GM21526 (cell line): ENCODE measurements at regions not wholly inside any gene's neighbourhood (a gene's known extent, or its start where the extent isn't known, plus 50 kb on each side); places are given as distances from the start of the nearest gene placed in this dataset.
"Not testable (repeated sequence)": the region's sequence is repeated elsewhere in the genome, so short reads cannot be mapped to it uniquely, and the experiment has no call there.

Source experiments
- ATAC-seq: cut with Tn5 transposase; IDR thresholded peaks from one replicate; pipeline ENCODE4 v1.9.1; 2021; ENCODE audit warnings: moderate library complexity; ENCODE audit not compliant: unreplicated experiment, low FRiP score

GRCh38 chr6:141790921-141791320 lies 341.8 kb upstream of the GJE1 start:
- no peak for ATAC-seq

GRCh38 chr6:141788096-141788495 lies 344.6 kb upstream of the GJE1 start:
- no peak for ATAC-seq

DNA sequence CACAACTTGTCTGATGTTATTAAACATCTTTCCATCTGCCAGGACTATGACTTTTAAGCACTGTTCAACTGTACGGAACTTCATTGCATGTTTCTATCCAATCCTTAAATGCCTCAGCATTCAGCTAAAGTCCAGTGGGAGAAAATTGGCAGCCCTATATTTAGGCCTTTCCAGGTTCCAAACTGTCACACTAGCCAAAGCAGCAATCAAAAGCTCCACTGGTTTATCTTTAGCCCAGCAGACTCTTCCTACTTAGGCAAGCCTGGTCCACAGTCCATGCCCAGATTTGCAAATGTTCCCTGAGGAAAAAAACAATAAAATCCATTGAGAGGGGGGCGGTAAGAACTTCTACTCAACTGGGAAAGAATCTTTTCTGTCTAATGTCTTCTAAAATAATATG lies 349.1 kb upstream of the GJE1 start:
- no peak for ATAC-seq

- no peak for ATAC-seq
These were observed 352.4 kb upstream of the GJE1 start for GRCh38 chr6:141780296-141780695.

- ATAC-seq, result no peak
These were observed 368.3 kb upstream of the GJE1 start for GRCh38 chr6:141764388-141764787.

GRCh38 chr6:141758430-141758829 lies 374.3 kb upstream of the GJE1 start:
- no peak for ATAC-seq

DNA sequence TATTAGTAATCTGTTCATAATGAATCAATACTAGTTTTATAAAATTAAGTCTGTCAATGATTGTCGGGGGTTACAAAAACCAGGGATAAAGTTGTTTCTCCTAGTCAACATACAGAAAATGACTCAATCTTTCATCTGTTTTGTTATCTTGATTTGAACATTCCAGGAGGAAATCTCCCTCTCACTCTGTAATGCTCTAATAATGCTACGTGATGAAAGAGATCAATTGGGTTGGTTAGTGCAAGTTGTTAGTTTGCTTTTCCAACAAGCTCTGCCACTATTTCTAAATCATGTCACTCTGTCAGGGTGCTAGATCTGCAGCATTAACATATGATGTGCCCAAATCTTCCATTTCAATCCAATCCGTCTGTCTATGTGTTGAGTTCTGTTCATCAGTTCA lies 379.5 kb upstream of the GJE1 start:
- ATAC-seq, result no peak

DNA sequence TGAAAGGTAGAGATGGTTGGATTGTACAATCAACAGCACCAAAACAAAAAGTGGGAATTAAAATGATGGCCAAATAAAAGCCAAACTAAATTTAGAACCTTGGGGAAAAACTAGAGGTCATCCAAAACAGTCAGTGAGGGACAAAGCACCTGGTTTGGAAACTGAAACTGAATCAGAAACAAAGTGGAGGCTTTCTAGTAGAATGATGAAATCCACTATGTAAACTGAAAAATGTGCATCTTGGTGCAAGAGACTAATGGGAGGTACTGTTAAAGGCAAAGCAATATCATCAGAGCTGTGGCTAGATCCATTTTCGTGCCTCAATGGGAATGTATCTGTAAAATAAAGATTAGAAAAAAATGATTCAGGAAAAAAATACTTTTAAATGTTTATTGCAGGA lies 380.0 kb upstream of the GJE1 start:
- ATAC-seq, result no peak

GRCh38 chr6:141746324-141746723 lies 386.4 kb upstream of the GJE1 start:
- ATAC-seq, result not testable (repeated sequence)

DNA sequence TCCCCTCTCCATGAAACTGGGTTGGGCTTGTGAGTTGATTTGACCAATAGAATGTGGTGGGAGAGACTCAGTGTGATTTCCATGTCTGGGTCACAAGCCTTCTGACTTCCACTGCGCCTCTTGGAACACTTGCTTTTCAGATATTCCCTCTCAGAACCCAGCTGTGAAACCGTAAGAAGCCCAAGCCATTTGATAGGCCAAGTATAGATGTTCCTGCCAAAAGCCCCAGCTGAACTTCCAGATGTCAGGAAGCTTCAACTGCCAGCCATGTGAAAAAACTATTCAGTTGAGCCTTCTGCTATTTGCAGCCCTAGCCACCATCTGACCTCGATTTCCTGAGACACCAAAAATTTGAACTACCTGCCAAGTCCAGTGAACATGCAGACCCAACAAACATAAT lies 387.8 kb upstream of the GJE1 start:
- ATAC-seq, result no peak

DNA sequence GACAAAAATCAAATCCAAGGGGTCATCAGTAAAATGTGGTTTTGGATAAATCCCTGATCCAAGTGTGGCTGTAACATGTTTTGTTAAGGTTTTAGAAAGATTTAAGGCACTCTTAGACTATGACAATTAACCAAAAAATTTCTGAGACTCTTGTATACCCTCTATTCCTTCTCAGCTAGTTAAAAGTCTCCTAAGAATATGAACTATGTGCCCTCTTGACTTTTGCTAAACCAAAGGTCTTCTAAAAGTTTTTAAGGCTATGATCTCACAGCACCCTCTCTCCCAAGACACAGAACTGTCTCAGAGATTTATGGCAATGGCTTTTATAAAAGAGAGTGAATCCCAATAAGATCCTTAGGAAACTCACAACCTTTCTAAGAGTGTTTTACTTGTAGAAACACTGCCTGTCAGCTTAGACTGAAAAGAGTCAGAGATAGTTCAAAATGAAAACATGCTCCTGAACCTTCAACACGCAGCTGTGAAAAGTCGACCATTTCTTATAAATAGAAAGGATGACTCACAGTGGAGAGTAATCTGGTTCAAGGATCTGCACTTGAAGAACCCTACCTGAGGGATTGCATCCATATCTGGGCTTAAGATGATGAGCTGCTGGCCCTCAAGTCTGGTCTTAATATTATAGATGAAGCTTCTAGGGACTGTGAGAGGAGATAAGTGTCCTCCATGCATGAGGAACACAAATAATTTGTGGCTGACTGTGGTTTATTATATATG lies 388.4 kb upstream of the GJE1 start:
- ATAC-seq, result no peak

DNA sequence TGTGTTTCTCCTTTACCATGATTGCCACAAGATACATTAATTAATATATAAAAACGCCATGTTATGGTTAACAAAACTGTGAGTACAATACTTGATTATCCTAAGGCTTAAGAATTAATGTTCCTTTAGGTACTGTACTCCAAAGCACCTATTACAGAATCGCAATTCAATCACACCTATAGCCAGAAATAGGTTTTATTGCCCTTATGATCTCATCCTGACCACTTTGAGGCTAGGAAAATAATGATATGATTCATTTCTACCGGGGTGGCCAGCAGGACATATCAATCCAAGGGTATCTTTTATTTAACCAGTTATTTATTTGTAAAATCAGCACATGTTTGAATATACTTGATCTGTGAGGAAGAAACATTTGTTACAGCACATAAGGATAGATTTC lies 396.6 kb upstream of the GJE1 start:
- no peak for ATAC-seq

- ATAC-seq, result no peak
These were observed 397.6 kb upstream of the GJE1 start for GRCh38 chr6:141735126-141735525.

- no peak for ATAC-seq
These were observed 398.5 kb upstream of the GJE1 start for GRCh38 chr6:141734071-141734840.

DNA sequence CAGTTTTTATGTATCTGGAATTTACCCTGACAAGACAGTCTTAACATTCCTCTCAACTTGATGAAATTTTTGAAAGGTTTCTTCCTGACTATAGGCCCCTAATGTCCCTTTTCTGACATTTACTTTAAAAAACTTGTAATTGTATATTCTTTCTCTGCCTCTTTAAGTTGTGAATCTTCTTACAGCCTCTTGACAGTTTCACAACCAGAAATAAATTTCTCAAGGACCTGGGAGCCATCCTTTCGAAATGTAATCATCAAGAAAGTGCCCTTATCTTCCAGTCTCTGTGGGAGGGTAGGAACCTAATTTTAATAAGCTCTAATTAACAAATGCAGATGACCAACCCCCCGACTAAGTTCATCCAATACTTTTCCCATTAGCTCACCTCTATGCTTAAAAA lies 403.6 kb upstream of the GJE1 start:
- ATAC-seq, result no peak

- no peak for ATAC-seq
These were observed 404.4 kb upstream of the GJE1 start for GRCh38 chr6:141728330-141728729.

- ATAC-seq, result no peak
These were observed 406.5 kb upstream of the GJE1 start for GRCh38 chr6:141726248-141726647.

DNA sequence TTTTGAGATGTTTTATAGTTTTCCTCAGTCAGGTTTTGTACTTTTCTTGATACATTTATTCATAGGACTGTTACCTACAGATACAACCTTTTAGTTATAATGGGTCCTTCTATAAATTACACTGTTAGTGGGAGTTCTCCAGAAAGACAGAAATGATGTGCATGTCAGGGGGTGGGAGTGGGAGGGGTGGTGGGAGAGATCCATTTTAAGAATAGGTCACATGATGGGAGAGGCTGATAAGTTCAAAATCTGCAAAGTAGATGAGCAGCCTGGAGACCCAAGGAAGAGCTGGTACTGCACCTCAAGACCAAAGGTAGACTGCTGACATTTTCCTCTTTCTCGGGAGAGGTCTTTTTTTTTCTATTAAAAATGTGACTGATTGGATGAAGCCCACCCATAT lies 408.0 kb upstream of the GJE1 start:
- no peak for ATAC-seq

- no peak for ATAC-seq
These were observed 413.2 kb upstream of the GJE1 start for GRCh38 chr6:141719476-141719875.

DNA sequence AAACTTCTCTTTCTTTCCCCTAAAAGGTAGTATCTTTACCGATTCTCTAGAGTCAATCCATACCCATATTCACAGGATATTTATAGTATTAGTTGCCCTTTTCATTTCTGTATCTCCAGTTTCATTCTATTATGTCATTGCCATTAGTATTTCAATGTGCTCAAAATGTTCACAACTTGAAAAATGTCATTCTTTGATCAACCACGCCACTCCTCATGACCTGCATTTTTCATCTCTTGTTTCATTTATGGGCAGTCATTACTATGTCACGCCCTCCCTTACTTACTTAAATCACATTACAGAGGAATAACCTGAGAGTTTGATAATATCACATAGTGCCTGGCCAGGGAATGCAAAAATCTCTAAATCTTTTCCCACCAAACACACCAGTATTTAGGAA lies 427.3 kb upstream of the GJE1 start:
- ATAC-seq, result no peak

DNA sequence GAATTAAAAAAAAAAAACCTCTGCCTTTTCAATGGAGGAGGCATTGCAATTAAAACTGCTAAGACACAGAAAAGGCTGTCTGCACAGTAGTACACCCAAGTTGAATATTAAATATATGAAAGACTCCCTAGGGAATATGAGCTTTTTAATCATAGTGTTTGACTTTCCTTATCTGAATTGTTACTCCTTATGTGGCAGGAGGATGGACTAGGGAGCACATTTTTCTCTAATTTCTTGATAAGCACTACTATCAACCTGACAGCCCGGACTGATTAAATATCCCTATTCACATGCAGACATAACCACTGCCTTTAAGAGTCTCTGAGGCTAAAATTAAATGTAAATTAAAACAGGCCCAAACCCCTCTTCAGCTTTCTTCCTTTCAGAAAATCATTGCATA lies 428.6 kb upstream of the GJE1 start:
- ATAC-seq, result no peak

- ATAC-seq, result no peak
These were observed 431.0 kb upstream of the GJE1 start for GRCh38 chr6:141701732-141702131.
